Aorta (tissue), 5 donors: ENCODE measurements at regions not wholly inside any gene's neighbourhood (a gene's known extent, or its start where the extent isn't known, plus 50 kb on each side); places are given as distances from the start of the nearest gene placed in this dataset.

Source experiments
- ATAC-seq: fragments of 200-7000 bp; cut with Tn5 transposase; one replicate; pipeline ENCODE4 v1.9.1; 2022; ENCODE audit warnings: moderate library complexity; ENCODE audit not compliant: low FRiP score
- DNase-seq, 2 donors: peaks; one replicate each; pipeline ENCODE4 v3.0.0-alpha.2; 2020
- H3K27ac ChIP-seq, 2 donors: one replicate each; pipeline ENCODE4 v1.5.1; 2013; ENCODE audit warnings: low read length in 2 of 2, mild to moderate bottlenecking in 2 of 2, moderate library complexity in 2 of 2, control low read depth in 1 of 2, inconsistent platforms in 1 of 2, low read depth in 1 of 2
- H3K27me3 ChIP-seq, 2 donors: one replicate each; pipeline ENCODE4 v1.6.1; 2013; ENCODE audit warnings: control low read depth in 1 of 2, low read length in 1 of 2, mild to moderate bottlenecking in 1 of 2, moderate library complexity in 1 of 2; ENCODE audit not compliant: insufficient read depth in 2 of 2, control insufficient read depth in 1 of 2
- H3K36me3 ChIP-seq, 2 donors: one replicate each; pipeline ENCODE4 v1.6.1; 2013; ENCODE audit warnings: control low read depth in 1 of 2, low read length in 1 of 2, mild to moderate bottlenecking in 1 of 2; ENCODE audit not compliant: insufficient read depth in 2 of 2, control insufficient read depth in 1 of 2
- H3K4me1 ChIP-seq, 2 donors: one replicate each; pipeline ENCODE4 v1.6.1; 2013; ENCODE audit warnings: low read length in 2 of 2, control low read depth in 1 of 2, mild to moderate bottlenecking in 1 of 2, moderate library complexity in 1 of 2; ENCODE audit not compliant: insufficient read depth in 2 of 2, control insufficient read depth in 1 of 2
- H3K4me3 ChIP-seq, 2 donors: one replicate each; pipeline ENCODE4 v1.5.1; 2013; ENCODE audit warnings: low read length in 2 of 2, control low read depth in 1 of 2, mild to moderate bottlenecking in 1 of 2
- H3K9me3 ChIP-seq: one replicate; pipeline ENCODE4 v1.6.1; 2013; ENCODE audit warnings: mild to moderate bottlenecking, low read length; ENCODE audit not compliant: control insufficient read depth
- WGBS, 2 donors: extraction: QIAGEN DNeasy Blood & Tissue Kit; methylation state at CpG; one replicate each; pipeline ENCODE4 v1.1.7; 2013; 5-methylcytosine and 5-hydroxymethylcytosine counted together
- intact Hi-C, 2 donors: fragments of 100-400 bp; cut with DNase I; formaldehyde crosslinking; loops; one replicate each; pipeline versions ENCODE4 v1.14.2 to v1.15.0; 2022
- donor health status: healthy with polysubstance abuse.
- donor health status: Bipolar disorder and iron deficiency.
- donor health status: DM: no; HTN: no; CAD: no.
- donor health status: DM: no; HTN: no; CAD: no.
- donor health status: DM: yes; HTN: yes; CAD: no.

- DNase-seq: no peak
- Histone ChIP-seq H3K4me3 (peak overlapping the region; percentile 47 to 70), H3K9me3 (no peaks in the 10 kb centered on the region), H3K27ac (no peak overlapping the region), H3K36me3 (no peaks in the 10 kb centered on the region), H3K27me3 (no peaks in the 10 kb centered on the region), H3K4me1 (no peaks in the 10 kb centered on the region)
- 2 to 30% methylated on average over 9 of the region's 9 CpGs for WGBS, 2 donors
- ATAC-seq: no peak
- intact Hi-C loops: loop anchor here (10.0 kb wide), 3 partner anchors 124 to 804 kb away; partner anchors contain the start of gene DMD (in 1 of the 2)
Observed at GRCh38 chrX:33339219-33339618, 127.9 kb upstream of the DMD start.

GRCh38 chrX:33336783-33337182 lies 125.4 kb upstream of the DMD start:
- Histone ChIP-seq H3K27ac (no peak overlapping the region), H3K36me3 (no peaks in the 10 kb centered on the region), H3K9me3 (no peaks in the 10 kb centered on the region), H3K27me3 (no peaks in the 10 kb centered on the region), H3K4me1 (no peaks in the 10 kb centered on the region), H3K4me3 (peak overlapping the region in 1 of 2 donors; percentile 34)
- no peak for ATAC-seq
- intact Hi-C loops: loop anchor here (10.0 kb wide), 3 partner anchors 122 to 802 kb away; partner anchors contain the start of gene DMD (in 1 of the 2)
- 10 to 11% methylated on average over 6 of the region's 6 CpGs for WGBS, 2 donors
- no peak for DNase-seq

- no peaks in the 10 kb centered on the region for H3K27me3 ChIP-seq
- no peaks in the 10 kb centered on the region for H3K4me1 ChIP-seq
- no peaks in the 10 kb centered on the region for H3K9me3 ChIP-seq
- no peak overlapping the region for H3K4me3 ChIP-seq
- intact Hi-C loops: loop anchor here (10.0 kb wide), 3 partner anchors 118 to 798 kb away; partner anchors contain the start of gene DMD (in 1 of the 2)
- 73 to 94% methylated on average over 2 of the region's 2 CpGs for WGBS, 2 donors
- H3K36me3 ChIP-seq: no peaks in the 10 kb centered on the region
- DNase-seq: no peak
- ATAC-seq: no peak
- H3K27ac ChIP-seq: no peak overlapping the region
Observed at GRCh38 chrX:33333271-33333670, 121.9 kb upstream of the DMD start.

- DNase-seq (no peak), ATAC-seq (no peak)
- no peaks in the 10 kb centered on the region for H3K27me3 ChIP-seq
- no peaks in the 10 kb centered on the region for H3K36me3 ChIP-seq
- H3K9me3 ChIP-seq: no peaks in the 10 kb centered on the region
- intact Hi-C loops: loop anchor here (10.0 kb wide), 3 partner anchors 116 to 796 kb away; partner anchors contain the start of gene DMD (in 1 of the 2)
- no peak overlapping the region for H3K27ac ChIP-seq
- WGBS, 2 donors: 46 to 53% methylated on average over 3 of the region's 3 CpGs
- H3K4me1 ChIP-seq: no peaks in the 10 kb centered on the region
- H3K4me3 ChIP-seq: no peak overlapping the region
Observed at GRCh38 chrX:33330798-33331197, 119.4 kb upstream of the DMD start.

GRCh38 chrX:33324099-33324498 lies 112.8 kb upstream of the DMD start:
- DNase-seq: no peak
- H3K27ac ChIP-seq: no peak overlapping the region
- WGBS, 2 donors: 73 to 96% methylated on average over 2 of the region's 2 CpGs
- H3K4me3 ChIP-seq: no peak overlapping the region
- intact Hi-C loops: no loop called here
- H3K36me3 ChIP-seq: no peaks in the 10 kb centered on the region
- no peaks in the 10 kb centered on the region for H3K27me3 ChIP-seq
- no peaks in the 10 kb centered on the region for H3K4me1 ChIP-seq
- ATAC-seq: no peak
- H3K9me3 ChIP-seq: no peaks in the 10 kb centered on the region

GRCh38 chrX:33307911-33308354 lies 96.6 kb upstream of the DMD start:
- H3K27ac ChIP-seq: no peak overlapping the region

GRCh38 chrX:33298622-33299021 lies 87.3 kb upstream of the DMD start:
- Histone ChIP-seq H3K4me1 (no peaks in the 10 kb centered on the region), H3K4me3 (no peak overlapping the region), H3K9me3 (no peaks in the 10 kb centered on the region), H3K36me3 (no peaks in the 10 kb centered on the region), H3K27me3 (no peaks in the 10 kb centered on the region), H3K27ac (no peak overlapping the region)
- ATAC-seq: no peak
- DNase-seq: no peak
- intact Hi-C loops: no loop called here
- 90 to 97% methylated on average over 5 of the region's 5 CpGs for WGBS, 2 donors

More at GRCh38 chrX:33307911-33308354, 96.6 kb upstream of the DMD start:
- DNase-seq: no peak
- H3K27me3 ChIP-seq: no peaks in the 10 kb centered on the region
- peak; percentile 22 for ATAC-seq
- intact Hi-C loops: no loop called here
- no peak overlapping the region for H3K4me3 ChIP-seq
- H3K4me1 ChIP-seq: peaks cover 0 to 3% of the 10 kb centered on the region in 2 donors
- no peaks in the 10 kb centered on the region for H3K9me3 ChIP-seq
- H3K36me3 ChIP-seq: no peaks in the 10 kb centered on the region
- 6 to 25% methylated on average over 2 of the region's 2 CpGs for WGBS, 2 donors

- no peak for ATAC-seq
- whole genome bisulfite sequencing, 2 donors: 70 to 97% methylated on average over 1 of the region's 1 CpG
Observed at GRCh38 chrX:33285550-33285949, 74.2 kb upstream of the DMD start.

GRCh38 chrX:33277046-33277445 lies 65.7 kb upstream of the DMD start:
- H3K36me3 ChIP-seq: no peaks in the 10 kb centered on the region
- intact Hi-C loops: no loop called here
- H3K9me3 ChIP-seq: no peaks in the 10 kb centered on the region
- ATAC-seq (no peak), DNase-seq (no peak)
- H3K4me3 ChIP-seq: no peak overlapping the region
- no peaks in the 10 kb centered on the region for H3K27me3 ChIP-seq
- 79 to 94% methylated on average over 3 of the region's 3 CpGs for WGBS, 2 donors
- no peaks in the 10 kb centered on the region for H3K4me1 ChIP-seq
- no peak overlapping the region for H3K27ac ChIP-seq

More at GRCh38 chrX:33285550-33285949, 74.2 kb upstream of the DMD start:
- Histone ChIP-seq H3K4me1 (no peaks in the 10 kb centered on the region), H3K9me3 (no peaks in the 10 kb centered on the region), H3K27me3 (no peaks in the 10 kb centered on the region), H3K36me3 (no peaks in the 10 kb centered on the region), H3K27ac (no peak overlapping the region), H3K4me3 (no peak overlapping the region)
- DNase-seq: no peak
- intact Hi-C loops: no loop called here
